ENCODE measurements at regions not wholly inside any gene's neighbourhood (a gene's known extent, or its start where the extent isn't known, plus 50 kb on each side); places are given as distances from the start of the nearest gene placed in this dataset.

DNA sequence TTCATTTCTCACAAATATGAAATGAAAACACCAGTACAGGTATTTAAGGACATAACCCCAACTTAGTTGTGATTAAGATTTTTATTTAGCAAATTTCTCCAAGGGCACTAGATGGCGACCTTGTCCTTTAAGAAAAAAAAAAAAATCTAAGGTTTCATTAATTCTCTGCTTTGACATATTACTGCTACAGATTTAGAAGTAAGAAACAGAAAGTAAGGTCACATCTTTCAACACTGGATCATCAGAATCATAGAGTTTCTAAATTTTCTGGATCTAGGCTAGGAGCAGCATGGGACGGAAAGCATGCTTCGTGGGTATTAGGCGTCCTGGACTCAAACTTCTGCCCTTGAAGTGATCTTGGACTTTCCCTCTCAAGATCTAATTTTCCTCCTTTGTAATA, 85.5 kb upstream of the PRKG1 start:
- intact Hi-C loops (cut with micrococcal nuclease; ENCODE audit: unreplicated experiment), result no loop called here
- DNase-seq (ENCODE audit: low spot score), result no peak
- no peak for FAIRE-seq
- TF ChIP-seq E2F5 (CRISPR knock-in tag; conservative IDR thresholded peaks at IDR 0.05) (no peak), FOSL2 (CRISPR knock-in tag; IDR thresholded peaks at IDR 0.05) (no peak), ZSCAN9 (CRISPR knock-in tag; IDR thresholded peaks at IDR 0.05; ENCODE audit: borderline replicate concordance) (no peak), GPBP1L1 (CRISPR knock-in tag; IDR thresholded peaks at IDR 0.05) (no peak), ZNF484 (CRISPR knock-in tag; IDR thresholded peaks at IDR 0.05; ENCODE audit: borderline replicate concordance, low read depth) (no peak), RFX3 (CRISPR knock-in tag; IDR thresholded peaks at IDR 0.05) (no peak), PHF20 (CRISPR knock-in tag; IDR thresholded peaks at IDR 0.05) (no peak), THAP11 (CRISPR knock-in tag; IDR thresholded peaks at IDR 0.05) (no peak), ZSCAN5A (CRISPR knock-in tag; IDR thresholded peaks at IDR 0.05; ENCODE audit: borderline replicate concordance) (no peak), ZNF292 (CRISPR knock-in tag; IDR thresholded peaks at IDR 0.05; ENCODE audit: borderline replicate concordance, low read depth) (no peak), ZSCAN29 (CRISPR knock-in tag; conservative IDR thresholded peaks at IDR 0.05) (no peak), KDM5B (CRISPR knock-in tag; IDR thresholded peaks at IDR 0.05; ENCODE audit: borderline replicate concordance) (no peak), ZNF234 (CRISPR knock-in tag; conservative IDR thresholded peaks at IDR 0.05) (no peak), ZNF441 (CRISPR knock-in tag; IDR thresholded peaks at IDR 0.05; ENCODE audit: borderline replicate concordance) (no peak), ZNF644 (CRISPR knock-in tag; IDR thresholded peaks at IDR 0.05; ENCODE audit: low read depth) (no peak), NCOR1 (IDR thresholded peaks at IDR 0.05; ENCODE audit: borderline replicate concordance, low read length) (no peak)
- TF ChIP-seq, protein P1, sequence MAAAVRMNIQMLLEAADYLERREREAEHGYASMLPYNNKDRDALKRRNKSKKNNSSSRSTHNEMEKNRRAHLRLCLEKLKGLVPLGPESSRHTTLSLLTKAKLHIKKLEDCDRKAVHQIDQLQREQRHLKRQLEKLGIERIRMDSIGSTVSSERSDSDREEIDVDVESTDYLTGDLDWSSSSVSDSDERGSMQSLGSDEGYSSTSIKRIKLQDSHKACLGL (CRISPR knock-in tag; IDR thresholded peaks at IDR 0.05), result no peak
- TF ChIP-seq, protein P2, sequence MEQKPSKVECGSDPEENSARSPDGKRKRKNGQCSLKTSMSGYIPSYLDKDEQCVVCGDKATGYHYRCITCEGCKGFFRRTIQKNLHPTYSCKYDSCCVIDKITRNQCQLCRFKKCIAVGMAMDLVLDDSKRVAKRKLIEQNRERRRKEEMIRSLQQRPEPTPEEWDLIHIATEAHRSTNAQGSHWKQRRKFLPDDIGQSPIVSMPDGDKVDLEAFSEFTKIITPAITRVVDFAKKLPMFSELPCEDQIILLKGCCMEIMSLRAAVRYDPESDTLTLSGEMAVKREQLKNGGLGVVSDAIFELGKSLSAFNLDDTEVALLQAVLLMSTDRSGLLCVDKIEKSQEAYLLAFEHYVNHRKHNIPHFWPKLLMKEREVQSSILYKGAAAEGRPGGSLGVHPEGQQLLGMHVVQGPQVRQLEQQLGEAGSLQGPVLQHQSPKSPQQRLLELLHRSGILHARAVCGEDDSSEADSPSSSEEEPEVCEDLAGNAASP (CRISPR knock-in tag; IDR thresholded peaks at IDR 0.05; ENCODE audit: borderline replicate concordance), result no peak

More for the DNA sequence above, 85.5 kb upstream of the PRKG1 start:
- BruUV-seq (replicated peaks), result no TSS peak
- no peak overlapping the region for H3K4me3 ChIP-seq (replicated peaks in 1 of 3; ENCODE audit: insufficient read depth in 1 of 3, low read depth in 2 of 3, low read length in 3 of 3)
- H3K36me3 ChIP-seq (replicated peaks in 1 of 2; ENCODE audit: control insufficient read depth in 1 of 2, insufficient read depth in 2 of 2, low read length in 2 of 2), result no peaks in the 10 kb centered on the region
- POLR2A ChIA-PET, result no interaction called here
- H3K27me3 ChIP-seq (ENCODE audit: control insufficient read depth in 1 of 2, insufficient read depth in 2 of 2, low read length in 2 of 2), result peaks cover 6 to 38% of the 10 kb centered on the region in 2 experiments
- no peak for ATAC-seq
- H4K20me1 ChIP-seq (ENCODE audit: insufficient read depth, low read length), result no peaks in the 10 kb centered on the region
- H2AFZ ChIP-seq (ENCODE audit: low read length), result no peak overlapping the region
- H3K9ac ChIP-seq (ENCODE audit: insufficient read depth, low read depth, low read length), result no peak overlapping the region
- H3K4me1 ChIP-seq (ENCODE audit: insufficient read depth, low read length), result 0 out of 2 replicates have a peak, but pooled peaks cover 8% of the 10 kb centered on the region
- WGBS (ENCODE audit: low lambda C conversion rate), result 40% methylated on average over 4 of the region's 4 CpGs
- H3K27ac ChIP-seq (ENCODE audit: extremely low read length, insufficient read depth, low read length), result no peak overlapping the region
- in situ Hi-C loops (cut with HindIII; ENCODE audit: extremely low pct_ligation_motif_present, low pct_unique_long_range_greater_than_20kb), result no loop called here
- H3K4me2 ChIP-seq (ENCODE audit: low read depth, low read length), result no peak overlapping the region
- H3K79me2 ChIP-seq (ENCODE audit: insufficient read depth, low read length), result no peaks in the 10 kb centered on the region
- CTCF ChIA-PET (ENCODE audit: low intra/inter-chr PET ratio, low total read pairs), result no interaction called here
- no peaks in the 10 kb centered on the region for H3K9me3 ChIP-seq (ENCODE audit: low read length)
